ENCODE measurements at regions not wholly inside any gene's neighbourhood (a gene's known extent, or its start where the extent isn't known, plus 50 kb on each side); places are given as distances from the start of the nearest gene placed in this dataset.

GRCh38 chr1:232726048-232726779, 79.0 kb upstream of the MAP10 start:
- FAIRE-seq, result no peak
- no peak for TF ChIP-seq CTCF (IDR thresholded peaks at IDR 0.05; ENCODE audit: borderline replicate concordance, extremely low read depth, insufficient read depth)
- H3K4me3 ChIP-seq (ENCODE audit: low read length in 3 of 3), result no peak overlapping the region
- no peaks in the 10 kb centered on the region for H3K9me3 ChIP-seq (ENCODE audit: control insufficient read depth in 2 of 3, insufficient read depth in 1 of 3, low read length in 3 of 3)
- no peak overlapping the region for H3K9ac ChIP-seq (ENCODE audit: low read length in 3 of 3)
- intact Hi-C loops (cut with DNase I), result no loop called here
- no peaks in the 10 kb centered on the region for H3K36me3 ChIP-seq (ENCODE audit: control insufficient read depth in 2 of 3, insufficient read depth in 3 of 3, low read length in 3 of 3)
- H3K4me1 ChIP-seq (ENCODE audit: control insufficient read depth in 2 of 3, insufficient read depth in 2 of 3, low read depth in 1 of 3, low read length in 3 of 3), result no peaks in the 10 kb centered on the region
- DNase-seq, result no peak
- no peaks in the 10 kb centered on the region for H3K27me3 ChIP-seq (ENCODE audit: control insufficient read depth, insufficient read depth, low read length)
- H3K27ac ChIP-seq (ENCODE audit: low read depth in 2 of 2, low read length in 2 of 2), result no peak overlapping the region

- H3K27me3 ChIP-seq (ENCODE audit: control insufficient read depth, insufficient read depth, low read length), result no peaks in the 10 kb centered on the region
- FAIRE-seq, result no peak
- H3K4me3 ChIP-seq (ENCODE audit: low read length in 3 of 3), result no peak overlapping the region
- no peaks in the 10 kb centered on the region for H3K36me3 ChIP-seq (ENCODE audit: control insufficient read depth in 2 of 3, insufficient read depth in 3 of 3, low read length in 3 of 3)
- H3K9me3 ChIP-seq (ENCODE audit: control insufficient read depth in 2 of 3, insufficient read depth in 1 of 3, low read length in 3 of 3), result no peaks in the 10 kb centered on the region
- no peak overlapping the region for H3K9ac ChIP-seq (ENCODE audit: low read length in 3 of 3)
- no peak overlapping the region for H3K27ac ChIP-seq (ENCODE audit: low read depth in 2 of 2, low read length in 2 of 2)
- H3K4me1 ChIP-seq (ENCODE audit: control insufficient read depth in 2 of 3, insufficient read depth in 2 of 3, low read depth in 1 of 3, low read length in 3 of 3), result no peaks in the 10 kb centered on the region
- no peak for TF ChIP-seq CTCF (IDR thresholded peaks at IDR 0.05; ENCODE audit: borderline replicate concordance, extremely low read depth, insufficient read depth)
- peak in 1 of 5 donors; percentile 25 for DNase-seq
- intact Hi-C loops (cut with DNase I), result no loop called here
These were observed 76.5 kb upstream of the MAP10 start for GRCh38 chr1:232728507-232729263.

GRCh38 chr1:232732344-232732910, 72.8 kb upstream of the MAP10 start:
- no peak for TF ChIP-seq CTCF (IDR thresholded peaks at IDR 0.05; ENCODE audit: borderline replicate concordance, extremely low read depth, insufficient read depth)
- no peaks in the 10 kb centered on the region for H3K9me3 ChIP-seq (ENCODE audit: control insufficient read depth in 2 of 3, insufficient read depth in 1 of 3, low read length in 3 of 3)
- FAIRE-seq (no peak), DNase-seq (no peak)
- no peaks in the 10 kb centered on the region for H3K4me1 ChIP-seq (ENCODE audit: control insufficient read depth in 2 of 3, insufficient read depth in 2 of 3, low read depth in 1 of 3, low read length in 3 of 3)
- no peak overlapping the region for H3K27ac ChIP-seq (ENCODE audit: low read depth in 2 of 2, low read length in 2 of 2)
- H3K9ac ChIP-seq (ENCODE audit: low read length in 3 of 3), result no peak overlapping the region
- H3K4me3 ChIP-seq (ENCODE audit: low read length in 3 of 3), result no peak overlapping the region
- no peaks in the 10 kb centered on the region for H3K36me3 ChIP-seq (ENCODE audit: control insufficient read depth in 2 of 3, insufficient read depth in 3 of 3, low read length in 3 of 3)
- intact Hi-C loops (cut with DNase I), result no loop called here
- H3K27me3 ChIP-seq (ENCODE audit: control insufficient read depth, insufficient read depth, low read length), result no peaks in the 10 kb centered on the region

All from kidney (tissue), 13 donors.